Ascending aorta (tissue), 2 donors: ENCODE measurements at regions not wholly inside any gene's neighbourhood (a gene's known extent, or its start where the extent isn't known, plus 50 kb on each side); places are given as distances from the start of the nearest gene placed in this dataset.

ENCODE experiments used
- DNase-seq, 2 donors: peaks; one replicate each; pipeline ENCODE4 v3.0.0-alpha.2; 2019; ENCODE audit warnings: low spot score in 2 of 2
- H3K27ac ChIP-seq, 2 donors: fragments of 200-600 bp; sonication (generic); one replicate each; pipeline ENCODE4 v1.5.1; 2016 to 2017; ENCODE audit warnings: mild to moderate bottlenecking in 1 of 2
- H3K27me3 ChIP-seq: fragments of 200-600 bp; sonication (generic); one replicate; pipeline ENCODE4 v1.5.1; 2017
- H3K36me3 ChIP-seq, 2 donors: fragments of 200-600 bp; sonication (generic); one replicate each; pipeline ENCODE4 v1.5.1; 2016
- H3K4me1 ChIP-seq, 2 donors: fragments of 200-600 bp; sonication (generic); one replicate each; pipeline ENCODE4 v1.5.1; 2016 to 2017; ENCODE audit warnings: mild to moderate bottlenecking in 1 of 2
- H3K4me3 ChIP-seq, 2 donors: fragments of 200-600 bp; sonication (generic); one replicate each; pipeline ENCODE4 v1.5.1; 2016 to 2017; ENCODE audit warnings: mild to moderate bottlenecking in 1 of 2
- H3K9me3 ChIP-seq, 2 donors: fragments of 200-600 bp; sonication (generic); one replicate each; pipeline ENCODE4 v1.5.1; 2016
- CTCF ChIP-seq, 3 experiments: fragments of 200-600 bp in 2 of 3; fragments of 450-650 bp in 1 of 3; sonication (generic) in 2 of 3; IDR thresholded peaks; one replicate each; pipeline ENCODE4 v1.5.1; 2016 to 2019; ENCODE audit warnings: antibody characterized with exemption in 3 of 3, mild to moderate bottlenecking in 1 of 3, moderate library complexity in 1 of 3
- intact Hi-C: fragments of 100-400 bp; cut with DNase I; formaldehyde crosslinking; loops from one replicate; pipeline ENCODE4 v1.15.1; 2023

DNA sequence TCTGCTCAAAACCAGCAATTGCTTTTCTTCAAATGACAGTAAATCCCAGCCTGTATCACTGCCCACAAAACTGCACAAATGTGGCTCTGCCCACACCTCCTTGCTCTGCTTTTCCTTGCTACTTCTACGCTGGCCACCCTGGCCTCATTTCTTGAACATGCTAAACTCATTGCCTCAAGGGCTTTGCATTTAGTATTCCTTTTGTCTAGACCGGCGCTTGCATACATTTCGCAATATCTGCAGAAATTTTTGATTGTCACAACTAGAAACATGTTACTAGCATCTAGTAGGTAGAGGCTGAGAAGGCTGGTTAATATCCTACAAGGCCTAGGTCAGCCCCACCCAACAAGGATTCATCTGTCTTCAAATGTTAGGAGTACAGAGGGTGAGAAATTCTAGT is 2357.8 kb downstream of the MAT2B start:
- no peak for DNase-seq
- no peaks in the 10 kb centered on the region for H3K36me3 ChIP-seq
- no peak overlapping the region for H3K4me3 ChIP-seq
- intact Hi-C loops = no loop called here
- H3K9me3 ChIP-seq = no peaks in the 10 kb centered on the region
- H3K4me1 ChIP-seq = no peaks in the 10 kb centered on the region
- no peak for TF ChIP-seq CTCF (IDR thresholded peaks at IDR 0.05)
- H3K27me3 ChIP-seq = no peaks in the 10 kb centered on the region
- no peak overlapping the region for H3K27ac ChIP-seq

- Histone ChIP-seq H3K4me3 (no peak overlapping the region), H3K27ac (no peak overlapping the region), H3K36me3 (no peaks in the 10 kb centered on the region), H3K4me1 (no peaks in the 10 kb centered on the region), H3K9me3 (no peaks in the 10 kb centered on the region), H3K27me3 (no peaks in the 10 kb centered on the region)
- intact Hi-C loops = no loop called here
- TF ChIP-seq CTCF (IDR thresholded peaks at IDR 0.05) = no peak
- DNase-seq = no peak
Observed at GRCh38 chr5:165871291-165871690, 2365.9 kb downstream of the MAT2B start.

- no peak overlapping the region for H3K27ac ChIP-seq
Observed at GRCh38 chr5:165874851-165875250, 2369.4 kb downstream of the MAT2B start.

DNA sequence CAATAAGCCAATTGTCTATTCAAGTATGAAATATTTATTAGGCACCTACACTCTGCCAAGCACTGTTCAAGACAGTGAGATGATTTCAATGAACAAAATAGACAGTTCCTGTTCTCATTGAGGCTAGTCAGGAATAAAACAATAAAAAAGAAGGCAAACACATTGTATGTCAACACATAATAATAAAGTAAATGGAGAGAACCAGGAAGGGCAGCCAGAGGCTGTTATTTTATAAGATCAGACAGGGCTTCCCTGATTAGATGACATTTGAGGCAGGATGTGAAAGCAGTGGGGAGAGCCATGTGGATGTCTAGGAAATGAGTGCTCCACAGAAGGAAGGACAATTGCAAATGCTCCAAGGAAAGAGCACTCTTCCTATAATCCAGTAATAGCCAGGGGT is 2371.1 kb downstream of the MAT2B start:
- no peak for TF ChIP-seq CTCF (IDR thresholded peaks at IDR 0.05)
- DNase-seq = no peak
- no peaks in the 10 kb centered on the region for H3K4me1 ChIP-seq
- intact Hi-C loops = no loop called here
- no peaks in the 10 kb centered on the region for H3K27me3 ChIP-seq
- no peak overlapping the region for H3K4me3 ChIP-seq
- no peak overlapping the region for H3K27ac ChIP-seq
- H3K36me3 ChIP-seq = no peaks in the 10 kb centered on the region
- H3K9me3 ChIP-seq = no peaks in the 10 kb centered on the region

More at GRCh38 chr5:165874851-165875250, 2369.4 kb downstream of the MAT2B start:
- H3K9me3 ChIP-seq = no peaks in the 10 kb centered on the region
- H3K36me3 ChIP-seq = no peaks in the 10 kb centered on the region
- no peak overlapping the region for H3K4me3 ChIP-seq
- TF ChIP-seq CTCF (IDR thresholded peaks at IDR 0.05) = no peak
- no peaks in the 10 kb centered on the region for H3K27me3 ChIP-seq
- intact Hi-C loops = no loop called here
- no peak for DNase-seq
- H3K4me1 ChIP-seq = no peaks in the 10 kb centered on the region

DNA sequence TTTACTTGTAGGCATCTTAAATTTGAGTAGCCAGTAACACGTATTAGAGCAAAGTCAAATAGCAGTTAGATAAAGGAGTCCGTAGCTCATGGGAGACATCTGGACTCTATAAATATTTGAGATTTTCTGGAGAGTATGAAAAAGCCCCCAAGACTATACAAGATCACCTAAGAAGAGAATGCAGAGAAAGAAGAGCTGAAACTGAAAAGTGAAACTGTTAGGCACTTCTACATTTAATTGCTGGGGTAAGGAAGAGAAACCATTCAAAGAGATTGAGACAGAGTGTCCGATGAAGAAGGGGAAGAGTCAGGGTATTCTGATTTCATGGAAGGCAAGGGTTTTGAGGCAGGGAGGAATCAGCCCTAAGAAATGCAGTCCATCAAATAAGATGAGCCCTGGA is 2372.1 kb downstream of the MAT2B start:
- DNase-seq = no peak
- Histone ChIP-seq H3K4me3 (no peak overlapping the region), H3K27ac (no peak overlapping the region), H3K4me1 (no peaks in the 10 kb centered on the region), H3K27me3 (no peaks in the 10 kb centered on the region), H3K36me3 (no peaks in the 10 kb centered on the region), H3K9me3 (no peaks in the 10 kb centered on the region)
- no peak for TF ChIP-seq CTCF (IDR thresholded peaks at IDR 0.05)
- intact Hi-C loops = no loop called here

- Histone ChIP-seq H3K4me3 (no peak overlapping the region), H3K4me1 (no peaks in the 10 kb centered on the region), H3K27me3 (no peaks in the 10 kb centered on the region), H3K27ac (no peak overlapping the region), H3K9me3 (no peaks in the 10 kb centered on the region), H3K36me3 (no peaks in the 10 kb centered on the region)
- no peak for DNase-seq
- no peak for TF ChIP-seq CTCF (IDR thresholded peaks at IDR 0.05)
- intact Hi-C loops = no loop called here
Observed at GRCh38 chr5:165881259-165881658, 2375.8 kb downstream of the MAT2B start.
